ENCODE measurements at regions not wholly inside any gene's neighbourhood (a gene's known extent, or its start where the extent isn't known, plus 50 kb on each side); places are given as distances from the start of the nearest gene placed in this dataset.

GRCh38 chr9:14547245-14548060, 145.8 kb downstream of the ZDHHC21 start:
- no peak overlapping the region for H3K4me2 ChIP-seq (ENCODE audit: low read length)
- Mint-ChIP-seq H3K4me1 (ENCODE audit: low read depth, unreplicated experiment) (no peaks in the 10 kb centered on the region), H3K9me3 (ENCODE audit: unreplicated experiment) (peaks cover 5% of the 10 kb centered on the region), H3K36me3 (ENCODE audit: low read depth, unreplicated experiment) (no peaks in the 10 kb centered on the region), H3K27ac (ENCODE audit: unreplicated experiment) (no peak overlapping the region), H3K27me3 (ENCODE audit: low read depth, unreplicated experiment) (peaks cover 3% of the 10 kb centered on the region), H3K4me3 (ENCODE audit: unreplicated experiment) (no peak overlapping the region)
- H3K4me3 ChIP-seq (ENCODE audit: insufficient read depth, low read depth, low read length): no peak overlapping the region
- H2AFZ ChIP-seq (ENCODE audit: low read depth, low read length): no peak overlapping the region
- no peaks in the 10 kb centered on the region for H3K36me3 ChIP-seq (ENCODE audit: insufficient read depth, low read length)
- H3K27me3 ChIP-seq (ENCODE audit: insufficient read depth, low read length): no peaks in the 10 kb centered on the region
- FAIRE-seq (no peak), DNase-seq (ENCODE audit: low read depth) (no peak)
- H3K9me3 ChIP-seq (ENCODE audit: insufficient read depth, low read depth, low read length): no peaks in the 10 kb centered on the region
- H3K79me2 ChIP-seq (ENCODE audit: insufficient read depth, low read length): no peaks in the 10 kb centered on the region
- no peak overlapping the region for H3K9ac ChIP-seq (ENCODE audit: low read length)
- H3K27ac ChIP-seq (ENCODE audit: low read depth, low read length): no peak overlapping the region
- TF ChIP-seq EZH2 (IDR thresholded peaks at IDR 0.05; ENCODE audit: insufficient read depth, low read length): no peak
- TF ChIP-seq CTCF (IDR thresholded peaks at IDR 0.05; ENCODE audit: insufficient read depth, low read depth, low read length): no peak
- no peaks in the 10 kb centered on the region for H4K20me1 ChIP-seq (ENCODE audit: insufficient read depth, low read length)
- H3K4me1 ChIP-seq (ENCODE audit: insufficient read depth, low read length): no peaks in the 10 kb centered on the region

GRCh38 chr9:14546693-14547092, 146.5 kb downstream of the ZDHHC21 start:
- Histone ChIP-seq H2AFZ (ENCODE audit: low read depth, low read length) (no peak overlapping the region), H3K4me3 (ENCODE audit: insufficient read depth, low read depth, low read length) (no peak overlapping the region)
- H3K27ac Mint-ChIP-seq (ENCODE audit: unreplicated experiment): no peak overlapping the region

More at GRCh38 chr9:14546693-14547092, 146.5 kb downstream of the ZDHHC21 start:
- Histone ChIP-seq H3K79me2 (ENCODE audit: insufficient read depth, low read length) (no peaks in the 10 kb centered on the region), H3K27me3 (ENCODE audit: insufficient read depth, low read length) (no peaks in the 10 kb centered on the region), H3K27ac (ENCODE audit: low read depth, low read length) (no peak overlapping the region), H3K36me3 (ENCODE audit: insufficient read depth, low read length) (no peaks in the 10 kb centered on the region), H3K9me3 (ENCODE audit: insufficient read depth, low read depth, low read length) (no peaks in the 10 kb centered on the region), H4K20me1 (ENCODE audit: insufficient read depth, low read length) (no peaks in the 10 kb centered on the region), H3K9ac (ENCODE audit: low read length) (no peak overlapping the region), H3K4me2 (ENCODE audit: low read length) (no peak overlapping the region), H3K4me1 (ENCODE audit: insufficient read depth, low read length) (no peaks in the 10 kb centered on the region)
- H3K4me1 Mint-ChIP-seq (ENCODE audit: low read depth, unreplicated experiment): no peaks in the 10 kb centered on the region
- H3K36me3 Mint-ChIP-seq (ENCODE audit: low read depth, unreplicated experiment): no peaks in the 10 kb centered on the region
- H3K27me3 Mint-ChIP-seq (ENCODE audit: low read depth, unreplicated experiment): peaks cover 3% of the 10 kb centered on the region
- FAIRE-seq (no peak), DNase-seq (ENCODE audit: low read depth) (no peak)
- H3K9me3 Mint-ChIP-seq (ENCODE audit: unreplicated experiment): peaks cover 5% of the 10 kb centered on the region
- TF ChIP-seq CTCF (IDR thresholded peaks at IDR 0.05; ENCODE audit: insufficient read depth, low read depth, low read length) (no peak), EZH2 (IDR thresholded peaks at IDR 0.05; ENCODE audit: insufficient read depth, low read length) (no peak)
- no peak overlapping the region for H3K4me3 Mint-ChIP-seq (ENCODE audit: unreplicated experiment)
